Activated T-cell treated with anti-CD3 and anti-CD28 coated beads, Interleukin-2, amount 50 U/mL, for 72 hours (primary cell): ENCODE measurements at regions not wholly inside any gene's neighbourhood (a gene's known extent, or its start where the extent isn't known, plus 50 kb on each side); places are given as distances from the start of the nearest gene placed in this dataset.
"Not testable (repeated sequence)": the region's sequence is repeated elsewhere in the genome, so short reads cannot be mapped to it uniquely, and the experiment has no call there.

Source experiments
- ATAC-seq, 2 donors: fragments of 150-1000 bp; cut with Tn5 transposase; replicated peaks in 1 of 2; 2 replicates each; pipeline ENCODE4 v1.10.0; 2021; ENCODE audit warnings: moderate library complexity in 2 of 2, mild to moderate bottlenecking in 1 of 2
- DNase-seq, 2 donors: peaks; one replicate each; pipeline ENCODE4 v3.0.0; 2021 to 2022; ENCODE audit warnings: mixed read lengths in 1 of 2
- H3K27ac Mint-ChIP-seq: one replicate; pipeline ENCODE4 v1.8.0; 2022; ENCODE audit warnings: mild to moderate bottlenecking, moderate library complexity, mixed read lengths
- H3K27me3 Mint-ChIP-seq: one replicate; pipeline ENCODE4 v1.8.0; 2022; ENCODE audit warnings: low read depth, mixed read lengths
- H3K36me3 Mint-ChIP-seq, 2 donors: one replicate each; pipeline ENCODE4 v1.8.0; 2022; ENCODE audit warnings: mixed read lengths in 2 of 2, mild to moderate bottlenecking in 1 of 2; ENCODE audit not compliant: insufficient read depth in 2 of 2
- H3K4me1 Mint-ChIP-seq: one replicate; pipeline ENCODE4 v1.8.0; 2022; ENCODE audit warnings: low read depth, mixed read lengths
- H3K4me3 Mint-ChIP-seq, 2 donors: one replicate each; pipeline ENCODE4 v1.8.0; 2022; ENCODE audit warnings: mild to moderate bottlenecking in 2 of 2, mixed read lengths in 2 of 2, moderate library complexity in 2 of 2
- H3K9me3 Mint-ChIP-seq, 2 donors: one replicate each; pipeline ENCODE4 v1.8.0; 2022; ENCODE audit warnings: mixed read lengths in 2 of 2

DNA sequence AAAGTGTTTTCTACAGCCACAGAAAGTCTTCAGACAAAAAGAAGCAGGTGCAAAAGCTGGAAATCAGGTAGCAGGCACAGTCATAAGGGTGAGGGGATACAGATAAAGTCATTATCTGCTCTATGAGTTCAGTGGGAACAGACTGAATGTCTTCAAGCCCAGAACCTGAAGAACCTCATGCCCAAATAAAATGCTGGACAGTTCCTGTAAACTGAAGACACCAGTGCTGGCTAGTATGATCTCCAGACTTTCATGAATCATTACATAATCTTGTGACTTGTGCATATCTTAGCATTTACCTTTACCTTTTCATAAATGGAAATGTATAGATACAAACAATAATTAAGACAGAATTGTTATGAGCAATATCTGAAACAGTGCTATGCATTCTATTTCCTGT lies 728.7 kb downstream of the DNAH5 start:
- no peak overlapping the region for H3K4me3 Mint-ChIP-seq
- no peak for ATAC-seq
- no peak for DNase-seq

DNA sequence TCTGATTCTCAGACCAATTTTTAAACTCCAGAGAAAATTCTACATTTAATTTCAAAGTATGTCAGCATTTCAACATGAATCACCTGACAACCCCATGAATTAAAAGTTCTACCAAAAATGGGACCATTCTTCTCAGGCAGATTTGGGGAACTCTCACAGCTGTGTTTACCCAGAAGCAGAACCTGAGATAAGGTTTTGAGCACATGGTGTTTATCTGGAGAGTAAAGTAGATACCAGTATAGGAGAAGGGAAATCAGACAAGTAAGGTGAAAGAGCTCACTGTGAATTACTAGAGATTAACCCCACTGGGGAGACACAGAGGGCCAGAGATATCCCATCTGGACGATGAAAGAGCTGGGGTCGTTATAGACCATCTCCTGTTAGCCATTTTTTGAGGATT lies 729.1 kb downstream of the DNAH5 start:
- H3K36me3 Mint-ChIP-seq, result no peaks in the 10 kb centered on the region
- no peak for ATAC-seq
- DNase-seq, result no peak
- H3K27me3 Mint-ChIP-seq, result no peaks in the 10 kb centered on the region
- no peaks in the 10 kb centered on the region for H3K4me1 Mint-ChIP-seq
- H3K27ac Mint-ChIP-seq, result no peak overlapping the region
- no peak overlapping the region for H3K4me3 Mint-ChIP-seq
- peaks cover 1 to 2% of the 10 kb centered on the region in 2 donors for H3K9me3 Mint-ChIP-seq

More for the DNA sequence above, 728.7 kb downstream of the DNAH5 start:
- Mint-ChIP-seq H3K27ac (no peak overlapping the region), H3K4me1 (no peaks in the 10 kb centered on the region), H3K27me3 (no peaks in the 10 kb centered on the region), H3K36me3 (no peaks in the 10 kb centered on the region), H3K9me3 (peaks cover 1 to 2% of the 10 kb centered on the region in 2 donors)

- no peak overlapping the region for H3K4me3 Mint-ChIP-seq
- H3K36me3 Mint-ChIP-seq, result no peaks in the 10 kb centered on the region
- ATAC-seq (no peak), DNase-seq (no peak)
- H3K27me3 Mint-ChIP-seq, result no peaks in the 10 kb centered on the region
- peaks cover 2 to 4% of the 10 kb centered on the region in 2 donors for H3K9me3 Mint-ChIP-seq
- no peak overlapping the region for H3K27ac Mint-ChIP-seq
- no peaks in the 10 kb centered on the region for H3K4me1 Mint-ChIP-seq
These were observed 730.3 kb downstream of the DNAH5 start for GRCh38 chr5:13214182-13214581.

- Mint-ChIP-seq H3K9me3 (peaks cover 3 to 5% of the 10 kb centered on the region in 2 donors), H3K4me3 (no peak overlapping the region), H3K4me1 (no peaks in the 10 kb centered on the region), H3K36me3 (no peaks in the 10 kb centered on the region), H3K27ac (no peak overlapping the region), H3K27me3 (no peaks in the 10 kb centered on the region)
- ATAC-seq (no peak), DNase-seq (no peak)
These were observed 731.6 kb downstream of the DNAH5 start for GRCh38 chr5:13212886-13213285.

GRCh38 chr5:13211064-13211463 lies 733.4 kb downstream of the DNAH5 start:
- H3K4me1 Mint-ChIP-seq, result no peaks in the 10 kb centered on the region
- DNase-seq (no peak), ATAC-seq (no peak)
- H3K27ac Mint-ChIP-seq, result no peak overlapping the region
- H3K9me3 Mint-ChIP-seq, result peaks cover 3 to 5% of the 10 kb centered on the region in 2 donors
- no peaks in the 10 kb centered on the region for H3K36me3 Mint-ChIP-seq
- no peak overlapping the region for H3K4me3 Mint-ChIP-seq
- H3K27me3 Mint-ChIP-seq, result no peaks in the 10 kb centered on the region

- Mint-ChIP-seq H3K27ac (no peak overlapping the region), H3K9me3 (peaks cover 4 to 10% of the 10 kb centered on the region in 2 donors), H3K27me3 (no peaks in the 10 kb centered on the region), H3K36me3 (peaks cover 0 to 3% of the 10 kb centered on the region in 2 donors), H3K4me3 (no peak overlapping the region), H3K4me1 (no peaks in the 10 kb centered on the region)
- DNase-seq, result no peak
- ATAC-seq, result no peak
These were observed 737.4 kb downstream of the DNAH5 start for GRCh38 chr5:13207112-13207511.

- H3K27ac Mint-ChIP-seq, result no peak overlapping the region
- H3K27me3 Mint-ChIP-seq, result no peaks in the 10 kb centered on the region
- H3K9me3 Mint-ChIP-seq, result peaks cover 3 to 10% of the 10 kb centered on the region in 2 donors
- no peaks in the 10 kb centered on the region for H3K4me1 Mint-ChIP-seq
- no peak overlapping the region for H3K4me3 Mint-ChIP-seq
- DNase-seq (no peak), ATAC-seq (no peak)
- H3K36me3 Mint-ChIP-seq, result peaks cover 0 to 3% of the 10 kb centered on the region in 2 donors
These were observed 743.5 kb downstream of the DNAH5 start for GRCh38 chr5:13201022-13201421.

GRCh38 chr5:13198226-13198625 lies 746.3 kb downstream of the DNAH5 start:
- not testable (repeated sequence) for H3K27ac Mint-ChIP-seq, H3K4me3 Mint-ChIP-seq, H3K9me3 Mint-ChIP-seq, ATAC-seq, H3K27me3 Mint-ChIP-seq, H3K36me3 Mint-ChIP-seq, H3K4me1 Mint-ChIP-seq, DNase-seq

DNA sequence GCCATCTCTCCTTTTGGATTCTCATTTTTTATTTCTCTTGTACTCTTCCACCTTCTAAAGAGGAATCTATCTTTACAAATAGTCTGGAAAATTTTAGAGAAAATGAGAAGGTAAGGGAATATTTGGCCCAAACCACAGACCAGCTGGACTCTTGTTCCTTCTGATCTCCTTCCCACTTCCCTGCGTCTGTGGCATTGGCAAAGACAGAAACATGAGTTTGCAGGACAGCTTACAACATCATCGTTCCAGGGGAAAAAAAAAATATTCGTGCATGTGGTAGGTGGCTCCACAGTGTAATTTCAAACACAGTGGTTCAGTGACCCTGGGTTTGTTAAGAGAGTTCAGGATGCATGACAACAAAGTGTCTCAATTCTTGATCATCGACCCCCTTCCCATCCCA lies 755.0 kb downstream of the DNAH5 start:
- Mint-ChIP-seq H3K9me3 (peaks cover 7 to 11% of the 10 kb centered on the region in 2 donors), H3K27ac (no peak overlapping the region), H3K36me3 (no peaks in the 10 kb centered on the region), H3K4me3 (no peak overlapping the region), H3K4me1 (no peaks in the 10 kb centered on the region), H3K27me3 (no peaks in the 10 kb centered on the region)
- DNase-seq (no peak), ATAC-seq (no peak)

- no peak for ATAC-seq
- peaks cover 7 to 10% of the 10 kb centered on the region in 2 donors for H3K9me3 Mint-ChIP-seq
These were observed 756.1 kb downstream of the DNAH5 start for GRCh38 chr5:13188371-13188770.

DNA sequence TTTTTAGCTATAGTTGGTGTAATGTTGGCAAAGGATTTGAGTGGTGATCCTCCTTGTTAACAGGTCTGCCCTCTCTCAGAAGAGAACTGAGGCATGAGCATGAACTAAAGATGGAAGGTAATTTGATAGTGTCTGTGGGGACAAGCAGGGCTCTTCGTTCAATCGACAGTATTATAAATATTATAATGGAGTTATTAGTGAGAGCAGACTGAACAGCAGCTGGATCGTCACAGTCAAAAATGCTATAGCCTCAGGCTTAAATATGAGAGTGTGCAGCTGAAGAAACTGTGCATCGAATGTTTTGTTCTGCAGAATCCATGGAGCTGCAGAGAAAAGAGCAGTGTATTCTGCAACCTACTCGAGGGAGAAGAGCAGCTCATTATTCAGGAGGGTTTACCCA lies 757.3 kb downstream of the DNAH5 start:
- Mint-ChIP-seq H3K27me3 (no peaks in the 10 kb centered on the region), H3K9me3 (peaks cover 12 to 18% of the 10 kb centered on the region in 2 donors), H3K4me3 (no peak overlapping the region), H3K4me1 (no peaks in the 10 kb centered on the region), H3K36me3 (no peaks in the 10 kb centered on the region), H3K27ac (no peak overlapping the region)
- ATAC-seq (no peak), DNase-seq (no peak)

More at GRCh38 chr5:13188371-13188770, 756.1 kb downstream of the DNAH5 start:
- H3K4me3 Mint-ChIP-seq, result no peak overlapping the region
- H3K4me1 Mint-ChIP-seq, result no peaks in the 10 kb centered on the region
- H3K36me3 Mint-ChIP-seq, result no peaks in the 10 kb centered on the region
- H3K27ac Mint-ChIP-seq, result no peak overlapping the region
- DNase-seq, result no peak
- no peaks in the 10 kb centered on the region for H3K27me3 Mint-ChIP-seq

- Mint-ChIP-seq H3K9me3 (peaks cover 12 to 17% of the 10 kb centered on the region in 2 donors), H3K36me3 (no peaks in the 10 kb centered on the region), H3K27ac (no peak overlapping the region), H3K4me1 (no peaks in the 10 kb centered on the region), H3K4me3 (no peak overlapping the region), H3K27me3 (no peaks in the 10 kb centered on the region)
- ATAC-seq (no peak), DNase-seq (no peak)
These were observed 758.3 kb downstream of the DNAH5 start for GRCh38 chr5:13186177-13186576.

DNA sequence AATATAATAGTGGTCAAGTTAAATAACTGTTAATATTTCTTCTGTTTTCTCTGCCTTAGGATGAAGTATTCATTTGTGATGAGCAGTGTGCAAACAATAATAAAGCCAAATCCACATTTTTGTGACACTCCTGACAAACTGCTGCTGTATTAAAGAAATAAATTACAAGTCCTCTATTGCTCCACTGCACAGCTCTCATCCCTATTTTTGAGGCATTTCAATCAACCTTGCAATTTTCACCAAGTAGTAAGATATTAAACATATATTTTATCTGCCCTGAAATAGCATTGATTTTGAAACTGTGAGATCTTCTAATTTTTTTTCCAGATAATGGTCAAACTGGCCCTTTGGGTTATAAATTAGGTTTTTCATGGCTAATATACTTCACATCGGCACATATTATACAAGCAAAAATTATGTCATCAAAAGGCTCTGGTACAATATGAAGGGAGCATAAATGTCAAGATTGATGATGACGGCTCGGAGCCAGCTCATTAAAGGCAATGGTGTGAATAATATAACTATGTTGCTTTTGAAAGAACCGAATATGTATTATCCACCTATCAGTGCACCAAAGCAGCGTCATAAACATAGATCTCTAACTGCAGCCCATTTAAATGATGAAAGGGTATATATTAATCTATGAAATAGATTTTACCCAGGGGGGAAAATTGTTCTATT lies 764.9 kb downstream of the DNAH5 start:
- Mint-ChIP-seq H3K9me3 (peaks cover 8 to 13% of the 10 kb centered on the region in 2 donors), H3K36me3 (no peaks in the 10 kb centered on the region), H3K4me3 (no peak overlapping the region), H3K4me1 (no peaks in the 10 kb centered on the region), H3K27ac (no peak overlapping the region), H3K27me3 (no peaks in the 10 kb centered on the region)
- DNase-seq (no peak), ATAC-seq (no peak)

DNA sequence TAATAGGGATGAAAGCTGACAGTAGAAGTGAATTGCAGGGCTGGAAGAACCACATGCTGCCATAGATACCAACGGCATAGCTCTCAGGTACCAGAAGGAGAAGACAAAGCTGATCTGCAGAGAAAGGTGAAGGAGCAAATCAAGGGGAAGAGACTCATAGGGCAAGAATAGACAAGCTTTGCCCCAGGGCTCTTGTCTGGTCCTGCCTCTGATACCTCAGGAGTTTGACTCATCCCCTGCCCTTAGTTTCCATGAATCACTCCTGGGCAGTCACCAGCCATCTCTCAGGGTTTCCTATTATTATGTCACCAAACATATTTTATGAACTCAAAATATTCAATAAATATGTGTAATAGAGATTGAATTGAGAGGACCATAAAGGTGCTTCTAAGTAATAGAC lies 800.9 kb downstream of the DNAH5 start:
- Mint-ChIP-seq H3K27ac (no peak overlapping the region), H3K27me3 (no peaks in the 10 kb centered on the region), H3K36me3 (no peaks in the 10 kb centered on the region), H3K4me3 (no peak overlapping the region), H3K4me1 (no peaks in the 10 kb centered on the region), H3K9me3 (peaks cover 9 to 16% of the 10 kb centered on the region in 2 donors)
- ATAC-seq (no peak), DNase-seq (no peak)
